HEK293 (cell line): ENCODE measurements at regions not wholly inside any gene's neighbourhood (a gene's known extent, or its start where the extent isn't known, plus 50 kb on each side); places are given as distances from the start of the nearest gene placed in this dataset.

ENCODE experiments used
- IKZF3 ChIP-seq: fragments of 450-650 bp; IDR thresholded peaks from 2 replicates; pipeline ENCODE4 v1.5.0; 2018; ENCODE audit warnings: missing biosample characterization, mild to moderate bottlenecking, missing genetic modification characterization, moderate library complexity
- ZFP41 ChIP-seq: fragments of 450-650 bp; formaldehyde crosslinking; IDR thresholded peaks from 2 replicates; pipeline ENCODE4 v1.5.1; 2016; ENCODE audit warnings: missing biosample characterization, missing genetic modification characterization, borderline replicate concordance
- ZNF274 ChIP-seq, 2 experiments: fragments of 200-500 bp in 1 of 2; fragments of 450-650 bp in 1 of 2; sonication (Bioruptor generic) in 1 of 2; formaldehyde crosslinking in 1 of 2; IDR thresholded peaks; 2 replicates each; pipeline versions ENCODE4 v1.5.1 to v1.6.1; 2014 to 2016; ENCODE audit warnings: borderline replicate concordance in 1 of 2, inconsistent platforms in 1 of 2, low read length in 1 of 2, missing biosample characterization in 1 of 2, missing genetic modification characterization in 1 of 2
- ZNF768 ChIP-seq: fragments of 450-650 bp; formaldehyde crosslinking; IDR thresholded peaks from 2 replicates; pipeline ENCODE4 v1.5.1; 2018; ENCODE audit warnings: missing biosample characterization, mild to moderate bottlenecking, missing genetic modification characterization
- TF ChIP-seq, protein P1 (sequence below): fragments of 450-650 bp; IDR thresholded peaks from 2 replicates; pipeline ENCODE4 v1.5.1; 2018; ENCODE audit warnings: missing biosample characterization, mild to moderate bottlenecking, missing genetic modification characterization
- TF ChIP-seq, protein P2 (sequence below): fragments of 450-650 bp; formaldehyde crosslinking; IDR thresholded peaks from 2 replicates; pipeline ENCODE4 v1.5.1; 2016; ENCODE audit warnings: missing biosample characterization, missing genetic modification characterization
- TF ChIP-seq, protein P3 (sequence below): fragments of 450-650 bp; formaldehyde crosslinking; IDR thresholded peaks from 2 replicates; pipeline ENCODE4 v1.5.1; 2017; ENCODE audit warnings: missing biosample characterization, mild to moderate bottlenecking, missing genetic modification characterization, moderate library complexity
- TF ChIP-seq, protein P4 (sequence below): fragments of 450-650 bp; formaldehyde crosslinking; IDR thresholded peaks from 2 replicates; pipeline ENCODE4 v1.5.1; 2016; ENCODE audit warnings: missing biosample characterization, missing genetic modification characterization
- TF ChIP-seq, protein P5 (sequence below): fragments of 450-650 bp; formaldehyde crosslinking; IDR thresholded peaks from 2 replicates; pipeline ENCODE4 v1.5.1; 2016; ENCODE audit warnings: missing biosample characterization, missing genetic modification characterization, borderline replicate concordance

DNA sequence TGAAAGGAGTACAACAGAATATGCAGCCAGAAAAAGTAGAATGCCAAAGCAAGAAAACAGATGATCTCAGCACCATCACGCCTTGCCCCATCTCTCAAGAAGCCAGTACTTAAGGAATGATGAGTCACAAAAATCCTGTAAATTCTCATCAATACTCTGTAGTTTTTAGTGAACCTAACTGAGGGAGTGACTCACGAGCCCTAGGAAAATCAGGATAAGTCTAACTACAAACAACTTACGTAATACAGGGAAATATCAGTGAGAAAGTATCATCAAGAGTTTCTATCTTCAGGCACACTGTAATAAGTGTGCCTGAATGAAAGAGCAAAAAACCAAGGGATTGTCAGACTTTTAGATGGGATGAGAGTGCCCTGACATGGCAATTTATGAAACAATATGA, 644.4 kb downstream of the STPG2 start:
- TF ChIP-seq IKZF3, result no peak
- TF ChIP-seq, protein P1, sequence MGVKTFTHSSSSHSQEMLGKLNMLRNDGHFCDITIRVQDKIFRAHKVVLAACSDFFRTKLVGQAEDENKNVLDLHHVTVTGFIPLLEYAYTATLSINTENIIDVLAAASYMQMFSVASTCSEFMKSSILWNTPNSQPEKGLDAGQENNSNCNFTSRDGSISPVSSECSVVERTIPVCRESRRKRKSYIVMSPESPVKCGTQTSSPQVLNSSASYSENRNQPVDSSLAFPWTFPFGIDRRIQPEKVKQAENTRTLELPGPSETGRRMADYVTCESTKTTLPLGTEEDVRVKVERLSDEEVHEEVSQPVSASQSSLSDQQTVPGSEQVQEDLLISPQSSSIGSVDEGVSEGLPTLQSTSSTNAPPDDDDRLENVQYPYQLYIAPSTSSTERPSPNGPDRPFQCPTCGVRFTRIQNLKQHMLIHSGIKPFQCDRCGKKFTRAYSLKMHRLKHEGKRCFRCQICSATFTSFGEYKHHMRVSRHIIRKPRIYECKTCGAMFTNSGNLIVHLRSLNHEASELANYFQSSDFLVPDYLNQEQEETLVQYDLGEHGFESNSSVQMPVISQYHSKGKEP (tag by site-specific recombination), result no peak
- TF ChIP-seq ZFP41 (tag by site-specific recombination), result no peak
- no peak for TF ChIP-seq ZNF768 (tag by site-specific recombination)
- TF ChIP-seq, protein P2, sequence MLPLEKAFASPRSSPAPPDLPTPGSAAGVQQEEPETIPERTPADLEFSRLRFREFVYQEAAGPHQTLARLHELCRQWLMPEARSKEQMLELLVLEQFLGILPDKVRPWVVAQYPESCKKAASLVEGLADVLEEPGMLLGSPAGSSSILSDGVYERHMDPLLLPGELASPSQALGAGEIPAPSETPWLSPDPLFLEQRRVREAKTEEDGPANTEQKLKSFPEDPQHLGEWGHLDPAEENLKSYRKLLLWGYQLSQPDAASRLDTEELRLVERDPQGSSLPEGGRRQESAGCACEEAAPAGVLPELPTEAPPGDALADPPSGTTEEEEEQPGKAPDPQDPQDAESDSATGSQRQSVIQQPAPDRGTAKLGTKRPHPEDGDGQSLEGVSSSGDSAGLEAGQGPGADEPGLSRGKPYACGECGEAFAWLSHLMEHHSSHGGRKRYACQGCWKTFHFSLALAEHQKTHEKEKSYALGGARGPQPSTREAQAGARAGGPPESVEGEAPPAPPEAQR (tag by site-specific recombination), result no peak
- TF ChIP-seq, protein P3, sequence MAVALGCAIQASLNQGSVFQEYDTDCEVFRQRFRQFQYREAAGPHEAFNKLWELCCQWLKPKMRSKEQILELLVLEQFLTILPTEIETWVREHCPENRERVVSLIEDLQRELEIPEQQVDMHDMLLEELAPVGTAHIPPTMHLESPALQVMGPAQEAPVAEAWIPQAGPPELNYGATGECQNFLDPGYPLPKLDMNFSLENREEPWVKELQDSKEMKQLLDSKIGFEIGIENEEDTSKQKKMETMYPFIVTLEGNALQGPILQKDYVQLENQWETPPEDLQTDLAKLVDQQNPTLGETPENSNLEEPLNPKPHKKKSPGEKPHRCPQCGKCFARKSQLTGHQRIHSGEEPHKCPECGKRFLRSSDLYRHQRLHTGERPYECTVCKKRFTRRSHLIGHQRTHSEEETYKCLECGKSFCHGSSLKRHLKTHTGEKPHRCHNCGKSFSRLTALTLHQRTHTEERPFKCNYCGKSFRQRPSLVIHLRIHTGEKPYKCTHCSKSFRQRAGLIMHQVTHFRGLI (tag by site-specific recombination), result no peak
- TF ChIP-seq ZNF274 (IDR thresholded peaks at IDR 0.05; ENCODE audit: low read length), result no peak
- TF ChIP-seq ZNF274 (tag by site-specific recombination; IDR thresholded peaks at IDR 0.05; ENCODE audit: borderline replicate concordance), result no peak
- TF ChIP-seq, protein P4, sequence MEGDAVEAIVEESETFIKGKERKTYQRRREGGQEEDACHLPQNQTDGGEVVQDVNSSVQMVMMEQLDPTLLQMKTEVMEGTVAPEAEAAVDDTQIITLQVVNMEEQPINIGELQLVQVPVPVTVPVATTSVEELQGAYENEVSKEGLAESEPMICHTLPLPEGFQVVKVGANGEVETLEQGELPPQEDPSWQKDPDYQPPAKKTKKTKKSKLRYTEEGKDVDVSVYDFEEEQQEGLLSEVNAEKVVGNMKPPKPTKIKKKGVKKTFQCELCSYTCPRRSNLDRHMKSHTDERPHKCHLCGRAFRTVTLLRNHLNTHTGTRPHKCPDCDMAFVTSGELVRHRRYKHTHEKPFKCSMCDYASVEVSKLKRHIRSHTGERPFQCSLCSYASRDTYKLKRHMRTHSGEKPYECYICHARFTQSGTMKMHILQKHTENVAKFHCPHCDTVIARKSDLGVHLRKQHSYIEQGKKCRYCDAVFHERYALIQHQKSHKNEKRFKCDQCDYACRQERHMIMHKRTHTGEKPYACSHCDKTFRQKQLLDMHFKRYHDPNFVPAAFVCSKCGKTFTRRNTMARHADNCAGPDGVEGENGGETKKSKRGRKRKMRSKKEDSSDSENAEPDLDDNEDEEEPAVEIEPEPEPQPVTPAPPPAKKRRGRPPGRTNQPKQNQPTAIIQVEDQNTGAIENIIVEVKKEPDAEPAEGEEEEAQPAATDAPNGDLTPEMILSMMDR (tag by site-specific recombination), result no peak
- TF ChIP-seq, protein P5, sequence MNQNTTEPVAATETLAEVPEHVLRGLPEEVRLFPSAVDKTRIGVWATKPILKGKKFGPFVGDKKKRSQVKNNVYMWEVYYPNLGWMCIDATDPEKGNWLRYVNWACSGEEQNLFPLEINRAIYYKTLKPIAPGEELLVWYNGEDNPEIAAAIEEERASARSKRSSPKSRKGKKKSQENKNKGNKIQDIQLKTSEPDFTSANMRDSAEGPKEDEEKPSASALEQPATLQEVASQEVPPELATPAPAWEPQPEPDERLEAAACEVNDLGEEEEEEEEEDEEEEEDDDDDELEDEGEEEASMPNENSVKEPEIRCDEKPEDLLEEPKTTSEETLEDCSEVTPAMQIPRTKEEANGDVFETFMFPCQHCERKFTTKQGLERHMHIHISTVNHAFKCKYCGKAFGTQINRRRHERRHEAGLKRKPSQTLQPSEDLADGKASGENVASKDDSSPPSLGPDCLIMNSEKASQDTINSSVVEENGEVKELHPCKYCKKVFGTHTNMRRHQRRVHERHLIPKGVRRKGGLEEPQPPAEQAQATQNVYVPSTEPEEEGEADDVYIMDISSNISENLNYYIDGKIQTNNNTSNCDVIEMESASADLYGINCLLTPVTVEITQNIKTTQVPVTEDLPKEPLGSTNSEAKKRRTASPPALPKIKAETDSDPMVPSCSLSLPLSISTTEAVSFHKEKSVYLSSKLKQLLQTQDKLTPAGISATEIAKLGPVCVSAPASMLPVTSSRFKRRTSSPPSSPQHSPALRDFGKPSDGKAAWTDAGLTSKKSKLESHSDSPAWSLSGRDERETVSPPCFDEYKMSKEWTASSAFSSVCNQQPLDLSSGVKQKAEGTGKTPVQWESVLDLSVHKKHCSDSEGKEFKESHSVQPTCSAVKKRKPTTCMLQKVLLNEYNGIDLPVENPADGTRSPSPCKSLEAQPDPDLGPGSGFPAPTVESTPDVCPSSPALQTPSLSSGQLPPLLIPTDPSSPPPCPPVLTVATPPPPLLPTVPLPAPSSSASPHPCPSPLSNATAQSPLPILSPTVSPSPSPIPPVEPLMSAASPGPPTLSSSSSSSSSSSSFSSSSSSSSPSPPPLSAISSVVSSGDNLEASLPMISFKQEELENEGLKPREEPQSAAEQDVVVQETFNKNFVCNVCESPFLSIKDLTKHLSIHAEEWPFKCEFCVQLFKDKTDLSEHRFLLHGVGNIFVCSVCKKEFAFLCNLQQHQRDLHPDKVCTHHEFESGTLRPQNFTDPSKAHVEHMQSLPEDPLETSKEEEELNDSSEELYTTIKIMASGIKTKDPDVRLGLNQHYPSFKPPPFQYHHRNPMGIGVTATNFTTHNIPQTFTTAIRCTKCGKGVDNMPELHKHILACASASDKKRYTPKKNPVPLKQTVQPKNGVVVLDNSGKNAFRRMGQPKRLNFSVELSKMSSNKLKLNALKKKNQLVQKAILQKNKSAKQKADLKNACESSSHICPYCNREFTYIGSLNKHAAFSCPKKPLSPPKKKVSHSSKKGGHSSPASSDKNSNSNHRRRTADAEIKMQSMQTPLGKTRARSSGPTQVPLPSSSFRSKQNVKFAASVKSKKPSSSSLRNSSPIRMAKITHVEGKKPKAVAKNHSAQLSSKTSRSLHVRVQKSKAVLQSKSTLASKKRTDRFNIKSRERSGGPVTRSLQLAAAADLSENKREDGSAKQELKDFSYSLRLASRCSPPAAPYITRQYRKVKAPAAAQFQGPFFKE (tag by site-specific recombination), result no peak
